ENCODE measurements at regions not wholly inside any gene's neighbourhood (a gene's known extent, or its start where the extent isn't known, plus 50 kb on each side); places are given as distances from the start of the nearest gene placed in this dataset.

- DNase-seq, result peak; percentile 15
Measured at GRCh38 chr13:64867856-64868255, 2362.3 kb downstream of the PCDH9 start.

DNA sequence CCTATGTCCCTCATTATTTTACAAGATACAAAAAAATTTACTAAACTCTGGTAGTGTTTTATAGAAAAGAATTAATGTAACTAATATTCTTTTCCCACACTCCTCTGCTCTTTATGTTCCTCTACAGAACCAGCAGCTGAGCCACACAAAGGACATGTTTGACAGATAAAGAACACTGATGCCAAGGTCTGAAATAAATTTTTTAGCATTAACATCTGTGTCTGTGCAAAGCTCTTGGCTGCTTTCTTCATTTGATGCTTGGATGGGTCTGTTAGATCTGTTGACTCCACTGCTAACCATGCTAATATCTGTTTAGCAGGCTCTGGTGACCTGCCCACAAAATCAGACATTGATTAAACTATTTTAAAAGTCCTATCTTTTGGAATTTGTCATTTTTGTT lies 2363.8 kb downstream of the PCDH9 start:
- DNase-seq, result peak; percentile 19

- DNase-seq, result peak; percentile 4
Measured at GRCh38 chr13:64855506-64855905, 2374.6 kb downstream of the PCDH9 start.

DNA sequence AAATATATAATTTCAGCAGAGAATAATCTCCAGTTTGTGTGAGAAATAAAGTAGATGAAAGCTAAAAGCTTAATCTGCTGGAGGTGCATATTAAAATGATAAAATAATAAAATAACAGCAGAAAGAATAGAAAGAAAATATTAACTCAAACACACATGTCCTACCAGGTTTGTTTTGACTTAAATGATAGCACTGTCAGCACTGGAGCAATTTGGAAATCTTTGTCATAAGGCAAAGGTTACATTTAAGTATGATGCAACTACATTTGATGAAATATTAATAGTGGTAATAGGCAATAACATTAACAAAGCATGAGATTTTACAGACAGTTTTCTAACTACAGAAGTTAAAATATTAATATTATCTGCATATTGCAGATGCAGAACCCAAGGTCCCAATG lies 2380.1 kb downstream of the PCDH9 start:
- DNase-seq, result no peak

- DNase-seq, result no peak
Measured at GRCh38 chr13:64849196-64849595, 2380.9 kb downstream of the PCDH9 start.

- no peak for DNase-seq
Measured at GRCh38 chr13:64847767-64848166, 2382.4 kb downstream of the PCDH9 start.

GRCh38 chr13:64845110-64845509 lies 2385.0 kb downstream of the PCDH9 start:
- DNase-seq, result no peak

GRCh38 chr13:64819081-64819480 lies 2411.1 kb downstream of the PCDH9 start:
- DNase-seq, result no peak

DNA sequence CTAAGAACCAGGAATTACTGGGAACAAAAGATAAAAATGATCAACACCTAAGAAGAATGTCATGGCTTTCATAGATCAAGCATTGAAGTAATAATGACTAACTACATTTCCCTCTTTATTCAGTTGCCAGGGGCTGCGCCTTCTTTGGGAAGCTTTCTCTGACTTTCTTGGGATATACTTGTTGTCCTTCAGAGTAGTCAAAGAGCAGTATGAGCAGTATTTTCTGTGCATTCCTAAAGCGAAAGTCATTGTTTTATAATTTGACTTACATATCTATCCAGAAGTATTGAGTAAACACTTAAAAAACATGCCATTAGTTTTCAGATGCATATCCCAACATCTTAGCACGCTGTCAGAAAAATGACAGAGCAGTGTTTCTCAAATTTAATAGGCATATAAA lies 2412.4 kb downstream of the PCDH9 start:
- no peak for DNase-seq

GRCh38 chr13:64810750-64811149 lies 2419.4 kb downstream of the PCDH9 start:
- no peak for DNase-seq

GRCh38 chr13:64808704-64809103 lies 2421.4 kb downstream of the PCDH9 start:
- DNase-seq, result no peak

GRCh38 chr13:64801768-64802167 lies 2428.4 kb downstream of the PCDH9 start:
- no peak for DNase-seq

- no peak for DNase-seq
Measured at GRCh38 chr13:64798422-64798821, 2431.7 kb downstream of the PCDH9 start.

DNA sequence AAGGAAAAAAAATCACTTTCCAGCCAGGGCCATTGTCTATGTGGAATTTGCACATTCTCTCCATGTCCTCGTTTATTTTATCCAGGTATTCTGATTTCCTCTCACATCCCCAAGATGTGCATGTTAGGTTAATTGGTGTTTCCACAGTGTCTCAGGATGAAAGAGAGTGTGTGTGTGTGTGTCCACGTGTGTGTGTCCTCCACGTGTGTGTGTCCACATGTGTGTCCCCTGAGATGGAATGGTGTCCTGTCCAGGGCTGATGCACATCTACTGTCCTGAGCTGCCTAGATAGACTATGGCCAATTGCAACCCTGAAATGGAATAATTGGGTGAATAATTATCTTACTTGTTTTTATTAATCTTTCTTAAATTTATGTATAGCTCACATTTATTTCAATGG lies 2436.5 kb downstream of the PCDH9 start:
- DNase-seq, result no peak

DNA sequence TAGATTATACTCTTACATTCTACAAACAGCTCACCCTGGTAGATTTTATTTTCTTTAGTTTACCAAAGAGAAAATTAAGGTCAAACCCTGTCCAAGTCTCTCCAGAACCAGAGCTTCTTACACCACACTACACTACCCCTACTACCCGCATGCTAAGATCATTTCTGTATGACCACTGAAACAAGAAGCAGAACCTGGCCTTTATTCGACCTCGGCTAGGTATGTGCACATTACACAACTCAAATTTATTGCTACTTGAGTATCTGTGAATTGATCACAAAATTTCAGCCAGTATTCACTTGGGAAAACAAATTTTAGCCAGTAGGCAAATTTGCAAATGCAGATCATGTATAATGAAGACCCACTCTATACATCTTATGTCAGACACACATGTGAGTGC lies 2437.0 kb downstream of the PCDH9 start:
- no peak for DNase-seq

DNA sequence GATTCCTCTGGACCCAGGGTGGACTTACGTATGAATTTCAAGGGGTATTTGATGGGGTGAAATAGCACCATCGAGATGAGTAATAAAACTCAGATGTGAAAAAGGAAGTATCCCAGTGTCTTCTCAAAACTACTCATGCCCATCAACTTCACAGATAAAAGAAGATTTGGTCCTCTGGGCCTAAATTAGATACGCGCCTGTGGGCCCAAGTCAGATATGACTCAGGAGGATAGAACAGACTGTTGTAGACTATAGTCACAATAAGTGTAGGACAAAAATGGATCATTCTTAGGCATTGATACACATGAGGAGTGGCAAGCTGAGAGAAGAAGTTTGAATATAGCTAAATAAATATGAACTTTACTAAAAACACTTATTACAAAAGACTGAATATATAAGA lies 2438.8 kb downstream of the PCDH9 start:
- DNase-seq, result no peak

DNA sequence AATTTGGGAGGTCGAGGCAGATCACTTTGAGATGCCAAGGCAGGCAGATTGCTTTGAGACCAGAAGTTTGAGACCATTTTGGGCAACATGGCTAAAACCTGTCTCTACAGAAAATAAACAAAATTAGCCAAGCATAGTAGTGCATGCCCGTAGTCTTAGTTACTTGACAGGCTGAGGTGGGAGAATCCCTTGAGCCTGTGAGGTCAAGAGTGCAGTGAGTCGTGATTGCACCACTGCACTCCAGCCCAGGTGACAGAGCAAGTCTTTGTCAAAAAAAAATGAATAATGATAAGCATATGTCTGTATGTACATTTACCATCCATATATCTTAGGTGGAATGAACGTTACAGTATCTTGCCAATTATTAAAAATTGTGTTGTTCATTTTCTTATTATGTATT lies 2447.7 kb downstream of the PCDH9 start:
- no peak for DNase-seq

DNA sequence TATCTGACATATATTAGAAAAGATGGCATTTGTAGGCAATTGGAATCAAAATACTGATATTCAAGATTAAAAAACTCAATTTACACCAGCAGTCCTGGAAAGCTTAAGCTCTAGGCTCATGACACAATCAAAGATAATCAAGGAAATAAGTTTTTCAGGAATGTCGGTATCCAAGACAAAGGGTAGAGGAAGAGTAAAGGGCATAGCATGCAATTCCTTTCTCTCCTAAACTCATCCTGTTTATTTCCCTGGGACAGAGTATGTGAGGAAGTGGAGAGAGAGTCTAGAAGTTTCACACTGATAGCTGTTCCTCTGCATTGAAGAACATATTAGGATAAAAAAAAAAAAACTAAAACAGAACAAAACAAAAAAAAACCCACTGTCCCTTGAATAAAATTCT lies 2452.1 kb downstream of the PCDH9 start:
- DNase-seq, result no peak

DNA sequence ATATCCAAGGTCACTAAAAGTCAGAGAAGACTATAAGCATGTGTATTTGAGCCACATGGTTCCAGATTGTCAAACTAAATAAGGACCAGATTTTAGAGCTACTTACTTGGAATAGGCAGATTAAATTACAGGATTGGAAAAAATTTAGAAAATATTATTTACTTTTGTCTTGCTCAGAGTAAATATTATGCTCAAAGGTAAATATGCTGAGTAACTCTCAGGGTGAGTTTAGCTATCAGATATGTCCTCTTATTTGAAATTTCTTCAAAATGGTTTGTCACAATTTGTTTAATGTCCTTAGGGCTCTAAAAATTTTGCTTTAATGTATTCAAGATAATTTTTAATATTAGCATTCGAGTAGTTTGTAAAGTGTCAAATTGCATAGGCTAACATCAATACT lies 2455.2 kb downstream of the PCDH9 start:
- no peak for DNase-seq

DNA sequence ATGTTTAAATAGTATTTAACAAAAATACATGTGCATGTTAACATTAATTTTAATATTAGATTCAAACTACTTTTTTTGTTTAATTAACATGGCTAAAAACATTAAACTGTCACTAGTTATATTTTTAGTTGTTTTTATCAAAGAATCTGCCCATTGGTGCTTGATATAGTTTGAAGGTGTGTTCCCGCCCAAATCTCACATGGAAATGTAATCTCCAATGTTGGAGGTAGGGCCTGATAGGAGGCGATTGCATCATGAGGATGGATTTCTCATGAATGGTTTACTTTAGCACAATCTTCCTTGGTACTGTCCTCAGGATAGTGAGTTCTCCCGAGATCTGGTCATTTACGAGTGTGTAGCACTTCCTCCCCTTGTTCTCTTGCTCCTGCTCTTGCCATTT lies 2459.4 kb downstream of the PCDH9 start:
- no peak for DNase-seq

DNA sequence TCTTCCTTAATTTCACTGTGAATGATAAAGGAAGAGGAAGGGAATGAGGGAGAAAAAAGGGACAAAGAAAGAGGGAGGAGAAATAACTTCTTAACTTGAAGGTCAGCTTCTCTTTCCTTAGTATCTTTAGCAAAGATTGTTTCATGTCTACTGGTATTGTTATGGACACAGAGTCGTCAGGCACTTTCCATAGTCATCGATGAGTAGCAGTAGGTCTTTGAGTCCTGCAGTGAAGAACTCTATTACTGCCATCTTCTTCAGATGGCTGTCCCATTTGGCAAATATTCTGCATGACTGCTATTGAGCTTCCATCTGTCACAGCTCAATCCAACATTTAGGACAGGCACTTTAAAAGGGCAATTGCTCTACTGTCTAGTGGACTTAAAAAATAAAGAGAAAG lies 2463.1 kb downstream of the PCDH9 start:
- no peak for DNase-seq

DNA sequence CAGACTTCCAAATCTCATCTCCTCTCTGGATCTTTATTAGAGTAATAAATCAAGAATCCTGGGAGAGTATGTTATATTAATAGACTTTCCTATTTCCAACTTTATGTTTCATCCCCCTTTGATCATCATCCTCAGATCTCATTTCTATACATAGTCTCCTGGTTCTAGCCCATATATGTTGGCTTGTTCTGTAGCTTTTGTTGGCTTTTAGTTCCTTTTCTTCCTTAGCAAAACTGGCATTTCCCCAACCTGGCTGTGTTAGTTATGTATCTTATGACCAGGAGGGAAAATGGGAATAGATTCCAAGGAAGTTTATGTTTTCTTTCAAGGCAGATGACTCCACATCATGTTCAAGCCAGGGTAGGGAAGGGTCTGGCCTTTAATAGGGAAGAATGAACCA lies 2464.5 kb downstream of the PCDH9 start:
- peak; percentile 54 for DNase-seq

DNA sequence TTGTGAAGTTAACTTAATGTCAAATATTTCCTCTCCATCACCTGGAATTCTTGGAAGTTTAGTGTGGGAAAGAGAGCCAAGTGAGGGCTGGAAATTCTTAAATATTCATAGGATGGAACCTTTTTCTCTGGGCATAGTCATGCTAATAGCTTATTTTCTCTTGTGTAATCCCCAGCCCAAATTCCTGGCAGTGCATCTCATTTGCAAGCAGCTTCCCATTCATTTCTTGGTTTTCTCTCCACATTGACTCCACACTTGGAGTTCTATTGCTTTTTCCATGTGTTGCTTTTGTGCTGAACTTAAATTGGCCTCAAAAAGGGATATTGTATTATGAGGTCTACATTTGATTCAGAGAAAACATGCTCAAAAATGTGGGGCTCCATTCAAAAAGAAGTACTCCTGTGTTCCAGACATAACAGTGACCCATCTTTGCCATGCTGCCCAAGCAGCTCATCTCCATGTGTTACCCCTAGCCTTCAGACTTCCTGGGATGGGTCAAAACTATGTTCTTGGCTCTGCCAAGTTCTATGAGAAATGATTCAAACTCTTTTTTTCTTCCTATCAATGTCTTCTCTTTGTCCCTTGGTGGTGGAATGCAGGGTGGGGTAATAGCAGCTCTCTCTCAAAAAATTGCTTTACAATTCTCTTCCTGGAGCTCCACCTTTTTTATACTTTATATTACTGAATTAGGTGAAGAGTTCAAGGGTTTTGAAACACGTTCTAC lies 2471.5 kb downstream of the PCDH9 start:
- peak; percentile 48 for DNase-seq

DNA sequence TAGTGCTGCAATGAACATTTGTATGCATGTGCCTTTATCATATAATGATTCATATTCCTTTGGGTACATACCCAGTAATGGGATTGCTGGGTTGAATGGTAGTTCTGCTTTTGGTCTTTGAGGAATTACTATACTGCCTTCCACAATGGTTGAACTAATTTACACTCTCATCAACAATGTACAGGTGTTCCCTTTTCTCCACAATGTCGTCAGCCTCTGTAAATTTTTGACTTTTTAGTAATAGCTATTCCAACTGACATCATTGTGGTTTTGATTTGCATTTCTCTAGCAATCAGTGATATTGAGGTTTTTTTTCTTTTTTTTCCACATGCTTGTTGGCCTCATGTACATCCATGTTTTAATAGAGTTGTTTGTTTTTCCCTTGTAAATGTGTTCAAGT lies 2473.5 kb downstream of the PCDH9 start:
- no peak for DNase-seq

DNA sequence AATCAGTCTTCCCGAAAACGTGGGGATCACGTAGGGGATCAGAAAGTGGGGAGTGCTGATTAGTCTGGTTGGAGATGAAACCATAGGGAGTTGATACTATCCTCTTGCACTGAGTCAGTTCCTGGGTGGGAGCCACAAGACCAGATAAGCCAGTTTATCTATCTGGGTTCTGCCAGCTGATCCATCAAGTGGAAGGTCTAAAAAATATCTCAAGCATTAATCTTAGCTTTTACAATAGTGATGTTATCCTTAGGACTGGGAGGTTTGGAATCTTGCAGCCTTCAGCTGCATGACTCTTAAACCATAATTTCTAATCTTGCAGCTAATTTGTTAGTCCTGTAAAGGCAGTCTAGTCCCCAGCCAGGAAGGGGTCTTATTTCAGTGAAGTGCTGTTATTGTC lies 2474.2 kb downstream of the PCDH9 start:
- DNase-seq, result no peak

Data from hindlimb muscle (tissue), 1 donor.